ENCODE measurements at regions not wholly inside any gene's neighbourhood (a gene's known extent, or its start where the extent isn't known, plus 50 kb on each side); places are given as distances from the start of the nearest gene placed in this dataset.

GRCh38 chr2:216927163-216927562 is 67.3 kb upstream of the TNP1 start:
- TF ChIP-seq CTCF (IDR thresholded peaks at IDR 0.05), result no peak
- TF ChIP-seq POLR2A (IDR thresholded peaks at IDR 0.05), result no peak
